Neural progenitor cell (in vitro differentiated cells): ENCODE measurements at regions not wholly inside any gene's neighbourhood (a gene's known extent, or its start where the extent isn't known, plus 50 kb on each side); places are given as distances from the start of the nearest gene placed in this dataset.

Experiments
- DNase-seq: peaks from one replicate; pipeline ENCODE4 v3.0.0-alpha.2; 2016; ENCODE audit warnings: low spot score
- H2AFZ ChIP-seq: fragments of 200-600 bp; sonication (generic); replicated peaks from 2 replicates; pipeline ENCODE4 v1.6.1; 2016; ENCODE audit warnings: antibody characterized with exemption
- H3F3A ChIP-seq: fragments of 200-600 bp; sonication (generic); 2 replicates; pipeline ENCODE4 v1.6.1; 2016; ENCODE audit warnings: antibody characterized with exemption, low read depth
- H3K27ac ChIP-seq: fragments of 200-600 bp; sonication (generic); 2 replicates; pipeline ENCODE4 v1.5.1; 2016; ENCODE audit warnings: mild to moderate bottlenecking
- H3K27me3 ChIP-seq: fragments of 200-600 bp; sonication (generic); 2 replicates; pipeline ENCODE4 v1.6.1; 2016; ENCODE audit warnings: mild to moderate bottlenecking, moderate library complexity
- H3K36me3 ChIP-seq: fragments of 200-600 bp; sonication (generic); 2 replicates; pipeline ENCODE4 v1.5.1; 2016
- H3K4me1 ChIP-seq: fragments of 200-600 bp; sonication (generic); 2 replicates; pipeline ENCODE4 v1.6.1; 2016; ENCODE audit warnings: mixed run types
- H3K4me2 ChIP-seq: fragments of 200-600 bp; sonication (generic); 2 replicates; pipeline ENCODE4 v1.6.1; 2016
- H3K4me3 ChIP-seq: fragments of 200-600 bp; sonication (generic); 2 replicates; pipeline ENCODE4 v1.5.1; 2016
- H3K79me2 ChIP-seq: fragments of 200-600 bp; sonication (generic); 2 replicates; pipeline ENCODE4 v1.6.1; 2016; ENCODE audit warnings: low read depth
- H3K9ac ChIP-seq: fragments of 200-600 bp; sonication (generic); 2 replicates; pipeline ENCODE4 v1.6.1; 2016
- H3K9me3 ChIP-seq: fragments of 200-600 bp; sonication (generic); 2 replicates; pipeline ENCODE4 v1.5.1; 2016; ENCODE audit warnings: low read depth
- H4K20me1 ChIP-seq: fragments of 200-600 bp; sonication (generic); 2 replicates; pipeline ENCODE4 v1.6.1; 2016; ENCODE audit warnings: low read depth
- H3K27ac Mint-ChIP-seq: 3 replicates; pipeline ENCODE4 v1.8.0; 2021; ENCODE audit warnings: mixed read lengths
- H3K27me3 Mint-ChIP-seq: 2 replicates; pipeline ENCODE4 v1.8.0; 2022; ENCODE audit warnings: low read depth, mild to moderate bottlenecking, inconsistent platforms, moderate library complexity, mixed read lengths; ENCODE audit not compliant: insufficient read depth
- H3K36me3 Mint-ChIP-seq: 3 replicates; pipeline ENCODE4 v1.8.0; 2021; ENCODE audit warnings: mixed read lengths
- H3K4me1 Mint-ChIP-seq: 3 replicates; pipeline ENCODE4 v1.8.0; 2021; ENCODE audit warnings: mixed read lengths
- H3K4me3 Mint-ChIP-seq: 3 replicates; pipeline ENCODE4 v1.8.0; 2021; ENCODE audit warnings: mild to moderate bottlenecking, moderate library complexity, mixed read lengths
- H3K9me3 Mint-ChIP-seq: 3 replicates; pipeline ENCODE4 v1.8.0; 2020; ENCODE audit warnings: mixed read lengths
- EZH2 ChIP-seq: fragments of 200-600 bp; sonication (generic); IDR thresholded peaks from 2 replicates; pipeline ENCODE4 v1.6.1; 2017; ENCODE audit warnings: antibody characterized with exemption, mild to moderate bottlenecking, moderate library complexity
- EZH2phosphoT487 ChIP-seq: fragments of 200-600 bp; sonication (generic); IDR thresholded peaks from 2 replicates; pipeline ENCODE4 v1.6.1; 2017; ENCODE audit warnings: antibody characterized with exemption
- TF ChIP-seq, protein P1 (sequence below): fragments of 200-600 bp; sonication (generic); IDR thresholded peaks from 2 replicates; pipeline ENCODE4 v1.5.1; 2017; ENCODE audit warnings: antibody characterized with exemption, mild to moderate bottlenecking

DNA sequence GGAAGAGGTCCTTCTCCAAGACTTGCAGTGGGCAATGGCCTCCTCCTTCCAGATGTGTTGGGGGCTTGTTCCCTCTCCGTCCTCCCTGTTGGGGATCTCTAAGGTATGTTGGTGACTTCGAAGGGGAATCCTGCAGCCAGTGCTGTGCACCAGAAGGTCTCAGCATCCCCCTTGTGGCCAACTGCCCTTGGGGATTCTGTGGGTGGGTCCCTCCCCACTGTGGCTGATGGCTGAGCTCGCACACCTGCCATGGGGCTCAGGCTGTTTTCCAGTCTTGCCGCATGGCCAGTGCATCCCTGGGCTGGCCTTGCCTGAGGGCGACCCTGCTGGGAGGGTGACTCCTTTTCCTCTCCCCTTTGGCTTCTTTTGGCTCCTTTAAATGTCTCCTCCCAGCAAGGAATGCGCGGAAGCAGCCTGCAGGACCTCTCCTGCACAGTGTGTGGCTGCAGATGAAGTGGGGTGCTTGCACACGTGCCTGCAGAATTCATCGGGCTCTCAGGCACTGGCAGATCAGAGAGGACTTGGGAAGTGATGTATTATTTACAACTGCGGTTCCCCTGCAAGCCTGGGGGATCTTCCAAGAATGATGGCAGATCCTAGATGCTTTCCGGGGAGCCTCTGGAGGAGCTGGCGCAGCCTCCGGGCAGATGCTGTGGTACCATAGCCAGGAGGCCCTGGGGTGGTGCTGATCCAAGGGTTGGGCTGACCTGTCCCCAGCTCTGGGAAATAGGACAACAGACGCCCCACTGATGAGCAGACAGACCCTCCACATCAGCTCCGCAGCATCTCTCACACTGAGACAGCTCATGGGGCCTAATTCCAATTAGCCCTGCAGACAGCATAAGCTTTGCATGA lies 410.0 kb downstream of the TCERG1L start:
- Mint-ChIP-seq H3K9me3 (peaks cover 4% of the 10 kb centered on the region), H3K36me3 (no peaks in the 10 kb centered on the region), H3K4me3 (no peak overlapping the region), H3K4me1 (no peaks in the 10 kb centered on the region), H3K27ac (no peak overlapping the region), H3K27me3 (peaks cover 4% of the 10 kb centered on the region)
- no peaks in the 10 kb centered on the region for H3F3A ChIP-seq
- no peaks in the 10 kb centered on the region for H3K4me1 ChIP-seq
- no peak overlapping the region for H3K9ac ChIP-seq
- H2AFZ ChIP-seq, result no peak overlapping the region
- no peaks in the 10 kb centered on the region for H3K79me2 ChIP-seq
- no peak overlapping the region for H3K4me2 ChIP-seq
- no peaks in the 10 kb centered on the region for H3K36me3 ChIP-seq
- no peak overlapping the region for H3K27ac ChIP-seq
- TF ChIP-seq, protein P1, sequence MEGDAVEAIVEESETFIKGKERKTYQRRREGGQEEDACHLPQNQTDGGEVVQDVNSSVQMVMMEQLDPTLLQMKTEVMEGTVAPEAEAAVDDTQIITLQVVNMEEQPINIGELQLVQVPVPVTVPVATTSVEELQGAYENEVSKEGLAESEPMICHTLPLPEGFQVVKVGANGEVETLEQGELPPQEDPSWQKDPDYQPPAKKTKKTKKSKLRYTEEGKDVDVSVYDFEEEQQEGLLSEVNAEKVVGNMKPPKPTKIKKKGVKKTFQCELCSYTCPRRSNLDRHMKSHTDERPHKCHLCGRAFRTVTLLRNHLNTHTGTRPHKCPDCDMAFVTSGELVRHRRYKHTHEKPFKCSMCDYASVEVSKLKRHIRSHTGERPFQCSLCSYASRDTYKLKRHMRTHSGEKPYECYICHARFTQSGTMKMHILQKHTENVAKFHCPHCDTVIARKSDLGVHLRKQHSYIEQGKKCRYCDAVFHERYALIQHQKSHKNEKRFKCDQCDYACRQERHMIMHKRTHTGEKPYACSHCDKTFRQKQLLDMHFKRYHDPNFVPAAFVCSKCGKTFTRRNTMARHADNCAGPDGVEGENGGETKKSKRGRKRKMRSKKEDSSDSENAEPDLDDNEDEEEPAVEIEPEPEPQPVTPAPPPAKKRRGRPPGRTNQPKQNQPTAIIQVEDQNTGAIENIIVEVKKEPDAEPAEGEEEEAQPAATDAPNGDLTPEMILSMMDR, result peak; percentile 31
- no peak for TF ChIP-seq EZH2phosphoT487
- TF ChIP-seq EZH2, result no peak
- no peaks in the 10 kb centered on the region for H3K27me3 ChIP-seq
- no peaks in the 10 kb centered on the region for H3K9me3 ChIP-seq
- H3K4me3 ChIP-seq, result no peak overlapping the region
- H4K20me1 ChIP-seq, result no peaks in the 10 kb centered on the region
- DNase-seq, result peak; percentile 27

DNA sequence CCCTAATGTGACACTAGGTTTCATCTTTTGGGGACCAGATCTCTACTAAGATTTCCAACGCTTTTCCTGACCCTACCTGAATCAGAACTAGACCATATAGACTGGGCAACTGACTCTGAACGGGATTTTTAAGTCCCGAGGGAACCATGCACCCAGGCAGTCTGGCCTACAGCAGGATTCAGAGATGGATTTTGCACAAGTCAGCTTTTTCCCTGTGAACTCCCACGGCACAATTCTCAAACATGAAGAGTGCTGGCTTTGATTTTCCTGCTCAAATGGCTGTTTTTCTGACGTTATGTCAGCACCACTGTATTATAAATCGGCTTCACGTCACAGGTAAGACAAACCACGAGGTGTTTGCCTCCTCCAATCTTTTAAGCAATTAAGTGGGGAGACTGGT lies 409.1 kb downstream of the TCERG1L start:
- Histone ChIP-seq H3F3A (no peaks in the 10 kb centered on the region), H3K27ac (no peak overlapping the region), H3K27me3 (no peaks in the 10 kb centered on the region), H3K4me3 (no peak overlapping the region), H3K36me3 (no peaks in the 10 kb centered on the region), H4K20me1 (no peaks in the 10 kb centered on the region), H3K4me2 (no peak overlapping the region), H3K4me1 (no peaks in the 10 kb centered on the region), H2AFZ (no peak overlapping the region), H3K9ac (no peak overlapping the region), H3K79me2 (no peaks in the 10 kb centered on the region), H3K9me3 (no peaks in the 10 kb centered on the region)
- Mint-ChIP-seq H3K27me3 (peaks cover 7% of the 10 kb centered on the region), H3K9me3 (peaks cover 4% of the 10 kb centered on the region), H3K4me3 (no peak overlapping the region), H3K4me1 (no peaks in the 10 kb centered on the region), H3K36me3 (no peaks in the 10 kb centered on the region), H3K27ac (no peak overlapping the region)
- TF ChIP-seq EZH2phosphoT487 (no peak), EZH2 (no peak)
- TF ChIP-seq, protein P1, result no peak
- DNase-seq, result no peak

DNA sequence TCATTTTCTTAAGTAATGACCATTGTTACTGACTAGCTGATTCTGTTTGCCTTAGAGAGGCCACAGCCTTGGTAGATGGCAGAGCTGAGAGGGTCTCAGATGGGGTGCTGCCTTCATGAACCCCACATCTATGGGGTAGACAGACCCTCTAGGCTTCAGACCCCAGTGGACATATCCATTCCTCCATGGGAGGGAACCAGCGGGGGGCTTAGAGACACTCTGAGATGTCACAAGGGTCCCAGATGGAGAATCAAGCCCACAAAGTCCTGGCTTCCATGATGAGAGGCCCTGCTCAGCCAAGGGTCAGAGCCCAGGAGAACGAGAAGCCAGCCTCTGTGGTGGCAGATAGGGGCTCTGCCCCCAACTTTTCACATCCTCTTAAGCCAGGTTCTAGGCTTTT lies 408.6 kb downstream of the TCERG1L start:
- Histone ChIP-seq H3K27ac (no peak overlapping the region), H3K4me2 (no peak overlapping the region), H3F3A (no peaks in the 10 kb centered on the region), H3K9me3 (no peaks in the 10 kb centered on the region), H2AFZ (no peak overlapping the region), H3K27me3 (no peaks in the 10 kb centered on the region), H3K9ac (no peak overlapping the region), H3K36me3 (no peaks in the 10 kb centered on the region), H3K79me2 (no peaks in the 10 kb centered on the region), H4K20me1 (no peaks in the 10 kb centered on the region), H3K4me1 (no peaks in the 10 kb centered on the region), H3K4me3 (no peak overlapping the region)
- DNase-seq, result no peak
- Mint-ChIP-seq H3K4me1 (no peaks in the 10 kb centered on the region), H3K27me3 (peaks cover 10% of the 10 kb centered on the region), H3K9me3 (peaks cover 4% of the 10 kb centered on the region), H3K36me3 (no peaks in the 10 kb centered on the region), H3K27ac (no peak overlapping the region), H3K4me3 (no peak overlapping the region)
- no peak for TF ChIP-seq EZH2
- TF ChIP-seq, protein P1, result no peak
- no peak for TF ChIP-seq EZH2phosphoT487
